ENCODE measurements at regions not wholly inside any gene's neighbourhood (a gene's known extent, or its start where the extent isn't known, plus 50 kb on each side); places are given as distances from the start of the nearest gene placed in this dataset.

DNA sequence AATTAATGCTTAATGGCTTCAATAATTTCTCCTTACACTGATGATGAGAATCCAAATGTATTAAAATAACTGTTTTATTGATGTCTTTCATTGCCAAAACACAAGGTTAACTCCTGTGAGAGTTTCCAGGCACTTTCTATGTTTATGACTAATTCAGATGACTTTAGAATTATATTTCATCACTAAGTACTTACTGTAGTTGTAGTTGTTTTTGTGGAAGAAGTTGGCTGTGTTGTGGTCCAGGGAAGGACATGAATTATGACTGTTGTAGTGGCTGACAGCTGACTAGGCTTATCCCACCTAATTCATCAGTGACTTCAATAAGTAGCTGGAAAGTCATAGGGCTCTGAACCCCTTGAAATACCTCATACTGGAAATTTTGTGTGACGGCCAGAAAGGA is 254.8 kb downstream of the HGF start:
- H3K23ac ChIP-seq (ENCODE audit: insufficient read length): no peak overlapping the region
- FAIRE-seq: no peak
- no peaks in the 10 kb centered on the region for H3K79me1 ChIP-seq (ENCODE audit: low read depth, low read length)
- TF ChIP-seq MAFK (IDR thresholded peaks at IDR 0.05; ENCODE audit: low read depth, low read length) (no peak), POLR2AphosphoS5 (IDR thresholded peaks at IDR 0.05; ENCODE audit: low read depth, low read length) (no peak), HDAC2 (IDR thresholded peaks at IDR 0.05; ENCODE audit: borderline replicate concordance in 1 of 2, low read depth in 2 of 2, low read length in 2 of 2) (no peak), SP1 (IDR thresholded peaks at IDR 0.05; ENCODE audit: low read depth, low read length) (no peak)
- TF ChIP-seq, protein P1, sequence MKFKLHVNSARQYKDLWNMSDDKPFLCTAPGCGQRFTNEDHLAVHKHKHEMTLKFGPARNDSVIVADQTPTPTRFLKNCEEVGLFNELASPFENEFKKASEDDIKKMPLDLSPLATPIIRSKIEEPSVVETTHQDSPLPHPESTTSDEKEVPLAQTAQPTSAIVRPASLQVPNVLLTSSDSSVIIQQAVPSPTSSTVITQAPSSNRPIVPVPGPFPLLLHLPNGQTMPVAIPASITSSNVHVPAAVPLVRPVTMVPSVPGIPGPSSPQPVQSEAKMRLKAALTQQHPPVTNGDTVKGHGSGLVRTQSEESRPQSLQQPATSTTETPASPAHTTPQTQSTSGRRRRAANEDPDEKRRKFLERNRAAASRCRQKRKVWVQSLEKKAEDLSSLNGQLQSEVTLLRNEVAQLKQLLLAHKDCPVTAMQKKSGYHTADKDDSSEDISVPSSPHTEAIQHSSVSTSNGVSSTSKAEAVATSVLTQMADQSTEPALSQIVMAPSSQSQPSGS (IDR thresholded peaks at IDR 0.05; ENCODE audit: low read length): no peak
- H4K5ac ChIP-seq (ENCODE audit: insufficient read length, low read depth, low read length): no peak overlapping the region
- no peak overlapping the region for H3K4me2 ChIP-seq (ENCODE audit: insufficient read depth in 1 of 2, low read depth in 2 of 2, low read length in 2 of 2)
- H3K4ac ChIP-seq (replicated peaks; ENCODE audit: insufficient read length, low read depth, low read length): no peak overlapping the region
- no peaks in the 10 kb centered on the region for H4K20me1 ChIP-seq (replicated peaks in 1 of 2; ENCODE audit: control insufficient read depth in 1 of 2, insufficient read depth in 2 of 2, low read length in 2 of 2)
- no peak overlapping the region for H3K27ac ChIP-seq (ENCODE audit: low read depth, low read length)
- no peak overlapping the region for H2BK20ac ChIP-seq (ENCODE audit: low read length)
- H3K27me3 ChIP-seq (replicated peaks in 1 of 4; ENCODE audit: control insufficient read depth in 3 of 4, extremely low read depth in 1 of 4, insufficient read depth in 3 of 4, low read length in 3 of 4): no peaks in the 10 kb centered on the region
- DNase-seq (ENCODE audit: low read depth in 1 of 2, low spot score in 2 of 2): no peak
- no peak overlapping the region for H2AFZ ChIP-seq (ENCODE audit: low read length)
- no peak overlapping the region for H2BK120ac ChIP-seq (replicated peaks; ENCODE audit: low read depth, low read length)
- 100% methylated on average over 1 of the region's 1 CpG; no CpG with 5 or more reads in 1 of the 2 experiments for WGBS, 2 experiments (ENCODE audit: extremely low coverage in 1 of 2, insufficient coverage in 1 of 2, insufficient read length in 1 of 2, insufficient replicate concordance in 2 of 2, low coverage in 1 of 2, low lambda C conversion rate in 2 of 2, missing lambda C conversion rate in 1 of 2)
- no peaks in the 10 kb centered on the region for H3K4me1 ChIP-seq (replicated peaks in 1 of 4; ENCODE audit: control insufficient read depth in 3 of 4, insufficient read depth in 4 of 4, low read length in 3 of 4)
- no peak overlapping the region for H2BK15ac ChIP-seq (ENCODE audit: low read length)
- H4K8ac ChIP-seq (ENCODE audit: extremely low read depth, insufficient read depth, low read length): no peak overlapping the region
- H2AK5ac ChIP-seq (ENCODE audit: low read depth, low read length): no peak overlapping the region
- no peaks in the 10 kb centered on the region for H3K79me2 ChIP-seq (ENCODE audit: control insufficient read depth in 1 of 2, insufficient read depth in 2 of 2, low read length in 2 of 2)
- H3K9ac ChIP-seq (replicated peaks in 1 of 4; ENCODE audit: extremely low read depth in 1 of 4, low read depth in 3 of 4, low read length in 3 of 4): no peak overlapping the region
- no peak overlapping the region for H3K4me3 ChIP-seq (ENCODE audit: extremely low read depth in 1 of 4, insufficient read depth in 2 of 4, low read depth in 3 of 4, low read length in 4 of 4)
- H3K56ac ChIP-seq (replicated peaks; ENCODE audit: insufficient read length, low read depth, low read length): no peak overlapping the region
- H3K18ac ChIP-seq (ENCODE audit: extremely low read depth, low read length): no peak overlapping the region
- H4K91ac ChIP-seq (replicated peaks; ENCODE audit: insufficient read length, low read length): no peak overlapping the region
- H3K9me3 ChIP-seq (ENCODE audit: insufficient read depth in 2 of 2, low read depth in 1 of 2, low read length in 1 of 2): no peaks in the 10 kb centered on the region
- ChIA-PET POLR2A (ENCODE audit: partially characterized antibody) (no interaction called here), CTCF (ENCODE audit: partially characterized antibody) (interaction anchor here (0.6 to 1.2 kb wide), 2 partner anchors 9 to 148 kb away, joined by 3 to 5 read pairs; no protein-coding TSS in a partner anchor)
- H2BK12ac ChIP-seq (ENCODE audit: low read depth, low read length): no peak overlapping the region
- H3K14ac ChIP-seq (ENCODE audit: insufficient read length): no peak overlapping the region
- no peaks in the 10 kb centered on the region for H3K36me3 ChIP-seq (ENCODE audit: control insufficient read depth in 2 of 4, insufficient read depth in 4 of 4, low read length in 3 of 4)
- H3K23me2 ChIP-seq (ENCODE audit: low read depth, low read length): no peaks in the 10 kb centered on the region
- H2BK5ac ChIP-seq (ENCODE audit: low read depth, low read length): no peak overlapping the region
